ENCODE measurements at regions not wholly inside any gene's neighbourhood (a gene's known extent, or its start where the extent isn't known, plus 50 kb on each side); places are given as distances from the start of the nearest gene placed in this dataset.

DNA sequence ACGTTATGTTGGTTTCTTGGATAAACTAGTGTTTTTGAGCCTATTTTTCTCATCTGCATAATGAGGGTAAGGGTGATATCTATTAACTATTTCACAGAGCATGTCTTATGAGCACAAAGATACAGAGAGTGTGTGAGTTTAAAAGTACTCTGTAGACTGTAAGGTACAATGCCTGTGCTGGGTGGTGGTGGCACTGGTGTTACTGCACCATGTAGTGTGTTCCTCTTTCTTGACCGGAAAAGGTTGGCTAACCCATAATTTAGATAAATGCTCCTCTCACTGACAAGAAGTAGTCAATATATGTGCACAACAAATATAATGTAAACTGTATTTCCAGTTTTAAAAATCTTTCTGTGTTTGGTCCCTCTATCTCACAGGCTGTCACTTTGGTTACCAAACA, 116.2 kb upstream of the MMS22L start:
- TF ChIP-seq, protein P1, sequence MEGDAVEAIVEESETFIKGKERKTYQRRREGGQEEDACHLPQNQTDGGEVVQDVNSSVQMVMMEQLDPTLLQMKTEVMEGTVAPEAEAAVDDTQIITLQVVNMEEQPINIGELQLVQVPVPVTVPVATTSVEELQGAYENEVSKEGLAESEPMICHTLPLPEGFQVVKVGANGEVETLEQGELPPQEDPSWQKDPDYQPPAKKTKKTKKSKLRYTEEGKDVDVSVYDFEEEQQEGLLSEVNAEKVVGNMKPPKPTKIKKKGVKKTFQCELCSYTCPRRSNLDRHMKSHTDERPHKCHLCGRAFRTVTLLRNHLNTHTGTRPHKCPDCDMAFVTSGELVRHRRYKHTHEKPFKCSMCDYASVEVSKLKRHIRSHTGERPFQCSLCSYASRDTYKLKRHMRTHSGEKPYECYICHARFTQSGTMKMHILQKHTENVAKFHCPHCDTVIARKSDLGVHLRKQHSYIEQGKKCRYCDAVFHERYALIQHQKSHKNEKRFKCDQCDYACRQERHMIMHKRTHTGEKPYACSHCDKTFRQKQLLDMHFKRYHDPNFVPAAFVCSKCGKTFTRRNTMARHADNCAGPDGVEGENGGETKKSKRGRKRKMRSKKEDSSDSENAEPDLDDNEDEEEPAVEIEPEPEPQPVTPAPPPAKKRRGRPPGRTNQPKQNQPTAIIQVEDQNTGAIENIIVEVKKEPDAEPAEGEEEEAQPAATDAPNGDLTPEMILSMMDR (conservative IDR thresholded peaks at IDR 0.05; ENCODE audit: low read depth, low read length), result no peak
- no peak overlapping the region for H3K4me3 ChIP-seq (ENCODE audit: low read depth, low read length)
- DNase-seq (ENCODE audit: low read depth), result no peak

DNA sequence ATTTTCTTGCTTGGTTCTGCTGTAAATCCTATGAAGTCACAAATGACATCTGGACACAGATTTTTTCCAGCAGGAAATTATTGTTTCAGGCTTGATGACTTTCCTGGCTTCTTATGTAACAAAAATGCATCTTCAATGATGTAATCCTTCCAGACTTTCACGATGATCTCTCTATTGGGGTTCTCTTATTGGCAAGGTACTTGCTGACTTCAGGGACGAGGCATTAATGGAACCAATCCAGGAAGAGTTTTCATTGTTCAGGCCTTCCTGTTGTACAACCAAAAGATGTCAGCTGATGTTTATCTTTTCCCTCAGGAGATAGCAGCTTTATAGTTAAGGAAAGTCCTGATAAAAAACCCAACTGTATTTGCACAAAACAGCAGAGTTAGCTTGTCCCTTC, 118.5 kb upstream of the MMS22L start:
- H3K4me3 ChIP-seq (ENCODE audit: low read depth, low read length), result no peak overlapping the region
- TF ChIP-seq, protein P1 (conservative IDR thresholded peaks at IDR 0.05; ENCODE audit: low read depth, low read length), result no peak
- peak; percentile 31 for DNase-seq (ENCODE audit: low read depth)

DNA sequence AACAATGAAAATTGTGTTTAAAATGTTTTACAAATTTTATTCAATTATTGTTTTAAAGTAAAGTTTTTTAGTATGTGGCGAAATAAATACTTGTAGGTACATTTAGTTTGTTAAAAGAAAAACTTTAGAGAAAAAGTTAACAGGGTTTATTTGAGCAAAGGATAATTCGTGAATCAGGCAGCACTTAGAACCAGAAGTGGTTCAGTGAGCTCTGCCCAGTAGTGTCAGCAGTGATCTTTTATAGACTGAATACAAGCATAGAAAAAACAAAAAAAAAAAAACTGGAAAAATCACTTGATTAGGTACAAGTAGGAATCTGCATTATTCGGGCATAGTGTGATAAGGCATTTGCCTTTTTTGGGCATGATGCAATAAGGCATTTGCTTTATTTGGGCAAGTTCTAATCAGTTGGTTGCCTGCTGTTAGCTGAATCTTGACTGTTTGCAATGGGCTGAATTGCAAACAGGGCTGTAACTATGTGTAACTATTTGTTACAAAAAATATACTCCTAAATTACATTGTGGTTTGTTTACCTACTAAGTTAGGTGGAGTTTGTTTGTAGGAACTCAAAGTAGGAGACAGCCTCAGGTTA, 122.9 kb upstream of the MMS22L start:
- no peak for DNase-seq (ENCODE audit: low read depth)
- no peak overlapping the region for H3K4me3 ChIP-seq (ENCODE audit: low read depth, low read length)
- TF ChIP-seq, protein P1 (conservative IDR thresholded peaks at IDR 0.05; ENCODE audit: low read depth, low read length), result no peak

DNA sequence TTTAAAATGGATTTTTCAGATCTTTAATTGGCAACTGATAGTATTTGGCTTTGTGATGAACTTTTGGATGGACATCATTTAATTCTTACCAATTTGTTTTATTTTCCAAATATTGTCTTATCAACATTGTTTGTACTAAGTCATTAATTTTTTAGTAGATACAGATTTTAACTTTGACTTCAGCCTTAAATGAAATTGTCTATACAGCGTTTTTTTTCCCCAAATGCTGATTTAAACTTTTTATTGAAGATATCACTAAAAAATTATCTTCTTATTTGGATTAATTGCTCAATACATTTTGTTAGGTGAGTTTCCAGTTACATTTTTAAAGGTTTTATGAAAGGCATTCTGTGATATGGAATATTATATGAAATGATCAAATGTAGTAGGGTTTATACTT, 123.6 kb upstream of the MMS22L start:
- DNase-seq (ENCODE audit: low read depth), result no peak
- H3K4me3 ChIP-seq (ENCODE audit: low read depth, low read length), result no peak overlapping the region
- TF ChIP-seq, protein P1 (conservative IDR thresholded peaks at IDR 0.05; ENCODE audit: low read depth, low read length), result no peak

DNA sequence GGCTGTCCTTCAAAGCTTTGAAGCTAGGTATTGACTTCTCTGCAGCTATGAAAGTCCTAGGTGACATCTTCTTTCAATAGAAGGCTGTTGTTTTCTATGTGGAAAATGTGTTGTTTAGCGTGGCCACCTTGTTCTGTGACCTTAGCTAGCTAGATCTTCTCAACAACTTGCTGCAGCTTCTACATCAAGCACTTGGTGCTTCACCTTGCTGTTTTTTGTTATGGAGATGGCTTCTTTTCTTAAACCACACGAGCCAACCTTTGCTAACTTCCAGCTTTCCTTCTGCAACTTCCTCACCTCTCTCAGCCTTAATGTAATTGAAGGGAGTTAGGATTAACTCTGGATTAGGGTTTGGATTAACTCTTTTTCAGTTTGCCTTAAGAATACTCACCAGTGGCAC, 128.6 kb upstream of the MMS22L start:
- no peak for DNase-seq (ENCODE audit: low read depth)
- no peak overlapping the region for H3K4me3 ChIP-seq (ENCODE audit: low read depth, low read length)
- TF ChIP-seq, protein P1 (conservative IDR thresholded peaks at IDR 0.05; ENCODE audit: low read depth, low read length), result no peak

DNA sequence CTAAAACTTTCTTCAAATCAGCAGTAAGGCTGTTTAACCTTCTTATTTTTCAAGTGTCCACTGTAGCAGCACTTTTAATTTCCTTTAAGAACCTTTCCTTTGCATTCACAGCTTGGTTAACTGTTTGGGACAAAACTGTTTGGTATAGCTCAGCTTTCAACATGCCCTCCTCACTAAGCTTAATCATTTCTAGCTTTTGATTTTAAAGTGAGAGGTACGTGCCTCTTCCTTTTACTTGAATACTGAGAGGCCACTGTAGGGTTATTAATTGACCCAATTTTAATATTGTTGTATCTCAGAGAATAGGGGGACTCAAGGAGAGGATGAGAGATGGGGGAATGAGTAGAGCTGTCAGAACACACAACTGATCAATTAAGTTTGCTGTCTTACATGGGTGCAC, 129.5 kb upstream of the MMS22L start:
- TF ChIP-seq, protein P1 (conservative IDR thresholded peaks at IDR 0.05; ENCODE audit: low read depth, low read length), result no peak
- no peak for DNase-seq (ENCODE audit: low read depth)
- no peak overlapping the region for H3K4me3 ChIP-seq (ENCODE audit: low read depth, low read length)

DNA sequence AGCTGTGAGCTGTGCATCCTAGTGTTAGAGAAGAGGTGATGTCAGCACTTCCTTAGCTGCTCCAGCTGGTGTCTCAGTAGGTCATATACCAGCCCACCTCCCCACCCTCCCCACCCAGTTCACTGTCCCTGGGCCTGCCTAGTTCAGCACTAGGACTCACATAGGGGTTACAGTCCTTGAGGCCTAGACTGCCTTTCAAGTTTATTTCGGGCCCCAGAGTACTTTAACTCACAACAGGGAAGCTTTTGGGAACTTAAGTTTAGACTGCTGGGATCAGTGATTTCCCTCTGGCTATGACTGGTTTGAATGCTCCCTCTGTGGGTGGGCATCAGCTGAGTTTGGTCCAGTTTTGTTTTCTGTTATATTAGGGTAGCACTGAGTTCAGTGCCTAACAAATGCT, 139.2 kb upstream of the MMS22L start:
- TF ChIP-seq, protein P1 (conservative IDR thresholded peaks at IDR 0.05; ENCODE audit: low read depth, low read length), result no peak
- H3K4me3 ChIP-seq (ENCODE audit: low read depth, low read length), result no peak overlapping the region
- DNase-seq (ENCODE audit: low read depth), result no peak

Measured in choroid plexus epithelial cell (primary cell).